Hematopoietic multipotent progenitor cell treated with erythropoietin and hydrocortisone succinate and interleukin-3 and kit ligand, for 15 days (in vitro differentiated cells): ENCODE measurements at regions not wholly inside any gene's neighbourhood (a gene's known extent, or its start where the extent isn't known, plus 50 kb on each side); places are given as distances from the start of the nearest gene placed in this dataset.
A peak's percentile ranks its signal among the peaks of the same experiment; 100 is the strongest.
"Not testable (repeated sequence)": the region's sequence is repeated elsewhere in the genome, so short reads cannot be mapped to it uniquely, and the experiment has no call there.

Experiments
- DNase-seq: peaks from one replicate; pipeline ENCODE4 v3.0.0-alpha.2; 2015; ENCODE audit warnings: low spot score

- DNase-seq, result no peak
Measured at GRCh38 chr20:1810926-1811620, 84.1 kb upstream of the SIRPA start.

DNA sequence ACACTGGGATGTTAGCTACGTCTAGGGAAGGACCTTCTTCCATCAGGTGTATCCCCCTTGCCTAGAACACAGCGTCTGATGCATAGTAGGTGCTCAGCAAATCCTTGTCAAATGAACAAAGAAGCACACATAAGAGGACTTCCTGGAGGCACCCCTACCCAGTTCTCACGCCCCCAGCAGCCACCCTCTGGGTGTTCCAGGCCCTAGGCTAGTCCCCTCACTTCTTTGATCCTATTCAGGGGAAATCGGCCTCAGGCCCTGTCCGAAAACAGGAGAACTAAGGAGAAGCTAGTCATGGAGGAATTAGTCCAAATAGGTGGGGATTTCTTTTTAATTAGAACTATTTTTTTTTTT, 84.7 kb upstream of the SIRPA start:
- DNase-seq, result no peak

GRCh38 chr20:1809611-1810510, 85.3 kb upstream of the SIRPA start:
- no peak for DNase-seq

DNA sequence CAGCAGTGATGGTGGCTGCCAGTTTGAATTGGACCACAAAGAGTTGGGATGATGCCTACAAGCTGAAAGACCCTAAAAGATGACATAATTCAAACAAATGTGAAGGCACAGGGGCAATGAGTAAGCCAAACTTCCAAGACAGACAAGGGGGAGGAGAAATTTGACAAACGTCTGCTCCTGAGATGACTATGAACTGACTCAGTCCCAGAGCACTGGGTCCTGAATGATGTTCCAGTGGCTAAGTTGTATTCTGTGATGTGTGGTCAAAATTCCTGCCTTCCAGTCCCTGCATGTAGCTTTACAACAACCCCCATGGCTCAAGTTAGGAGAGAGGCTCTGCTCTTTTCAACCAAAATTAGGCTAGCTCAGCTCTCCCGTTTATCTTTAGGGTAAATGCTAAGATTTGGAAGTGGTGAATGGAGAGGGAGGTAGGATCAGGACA, 86.1 kb upstream of the SIRPA start:
- no peak for DNase-seq

DNA sequence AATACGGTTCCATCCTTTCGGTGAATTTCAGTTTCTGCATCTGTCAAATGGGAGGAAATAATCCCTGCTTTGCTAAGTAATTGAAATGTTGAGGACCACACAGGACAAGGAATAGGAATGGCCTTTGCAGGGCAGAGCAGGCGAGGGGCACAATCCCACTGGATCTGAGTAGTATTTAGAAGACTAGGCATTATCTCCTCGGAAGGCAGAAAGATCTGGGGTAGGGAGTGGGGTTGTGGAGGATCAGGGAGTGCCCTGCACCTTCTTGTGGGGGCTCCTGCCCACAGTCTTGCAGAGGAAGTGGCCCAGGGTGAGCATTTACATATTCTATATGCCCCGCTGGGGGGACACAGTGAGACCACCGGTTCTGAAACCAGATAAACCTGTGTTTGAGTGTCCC, 87.1 kb upstream of the SIRPA start:
- no peak for DNase-seq

GRCh38 chr20:1807394-1807793, 87.8 kb upstream of the SIRPA start:
- no peak for DNase-seq

DNA sequence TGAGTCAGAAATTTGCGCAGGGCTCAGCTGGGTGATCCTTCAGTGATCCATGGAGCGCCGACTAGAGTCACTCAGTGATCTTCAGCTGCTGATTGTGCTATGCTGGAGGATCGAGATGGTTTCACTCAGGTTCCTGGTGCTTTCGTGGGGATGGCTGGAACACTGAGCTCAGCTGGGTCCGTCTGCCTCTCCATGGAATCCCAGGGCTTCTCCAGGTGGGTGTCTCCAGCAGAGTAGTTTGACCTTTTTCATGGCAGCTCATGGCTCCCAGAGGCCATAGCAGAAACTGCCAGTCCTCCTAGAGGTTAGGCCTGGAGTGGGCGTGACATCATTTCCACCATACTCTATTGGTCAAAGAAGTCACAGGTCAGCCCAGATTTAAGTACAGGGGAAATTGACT, 88.8 kb upstream of the SIRPA start:
- no peak for DNase-seq

DNA sequence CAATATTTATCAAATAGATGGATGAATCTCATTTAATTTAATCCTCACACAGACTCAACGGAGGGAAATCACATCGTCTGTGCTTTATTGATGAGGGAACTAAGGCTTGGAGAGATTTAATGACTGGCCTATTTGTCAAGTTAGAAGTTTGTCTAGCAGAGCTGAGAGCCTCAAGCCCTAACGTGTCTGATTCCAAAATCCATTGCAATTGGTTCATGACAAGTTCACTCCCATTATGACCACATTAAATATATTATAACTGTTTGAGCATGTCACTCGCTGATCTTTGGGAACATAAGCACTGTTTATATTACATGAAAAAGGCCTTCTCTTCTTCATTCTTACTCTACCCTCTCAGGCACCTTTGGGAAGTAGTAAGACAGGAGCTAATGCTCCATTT, 89.4 kb upstream of the SIRPA start:
- DNase-seq, result no peak

- no peak for DNase-seq
Measured at GRCh38 chr20:1805161-1805581, 90.0 kb upstream of the SIRPA start.

- DNase-seq, result no peak
Measured at GRCh38 chr20:1804554-1804956, 90.7 kb upstream of the SIRPA start.

DNA sequence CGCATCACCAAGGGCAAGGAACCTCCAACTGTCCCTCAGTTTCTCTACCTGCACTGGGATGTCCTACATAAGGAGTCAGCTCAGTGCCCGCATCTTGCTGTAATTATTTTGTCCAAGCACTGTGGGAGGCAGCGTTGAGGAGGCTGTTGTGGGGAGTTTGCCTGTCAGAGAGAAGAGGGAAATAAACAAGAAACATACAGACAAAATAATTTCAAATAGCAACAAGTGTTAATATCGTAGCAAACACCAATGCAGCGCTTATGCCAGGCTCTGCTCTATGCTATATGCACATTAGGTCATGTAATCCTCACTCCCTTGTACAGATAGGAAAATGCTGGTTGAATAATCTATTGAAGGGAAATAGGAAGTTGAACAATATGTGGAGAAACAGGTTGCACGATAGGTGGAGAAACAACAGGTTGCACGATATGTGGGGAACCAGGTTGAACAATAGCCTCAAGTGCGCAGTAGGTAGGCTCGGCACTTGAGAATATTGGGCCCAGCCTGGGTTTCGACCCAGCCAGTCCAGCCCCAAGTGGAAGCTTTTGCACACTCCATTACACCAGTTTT, 91.2 kb upstream of the SIRPA start:
- no peak for DNase-seq

- DNase-seq, result no peak
Measured at GRCh38 chr20:1803061-1803931, 91.9 kb upstream of the SIRPA start.

GRCh38 chr20:1802385-1803060, 92.7 kb upstream of the SIRPA start:
- no peak for DNase-seq

DNA sequence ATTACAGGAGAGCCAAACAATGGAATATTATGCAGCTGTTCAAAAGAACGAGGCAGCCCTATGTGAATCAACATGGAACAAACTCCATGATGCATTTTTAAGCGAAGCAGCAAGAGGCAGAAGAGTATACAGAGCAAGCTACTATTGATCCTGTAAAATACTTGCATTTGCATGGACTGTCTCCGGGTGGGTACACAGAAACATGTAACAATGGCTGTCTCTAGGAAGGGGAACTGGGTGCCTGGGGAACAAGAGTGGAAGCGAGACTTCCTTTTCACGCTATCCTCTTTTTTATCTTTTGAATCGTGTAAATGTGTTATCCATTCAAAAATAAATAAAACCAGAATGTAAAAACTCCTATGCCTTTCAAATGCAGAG, 93.3 kb upstream of the SIRPA start:
- no peak for DNase-seq

GRCh38 chr20:1801225-1801928, 93.8 kb upstream of the SIRPA start:
- DNase-seq, result no peak

DNA sequence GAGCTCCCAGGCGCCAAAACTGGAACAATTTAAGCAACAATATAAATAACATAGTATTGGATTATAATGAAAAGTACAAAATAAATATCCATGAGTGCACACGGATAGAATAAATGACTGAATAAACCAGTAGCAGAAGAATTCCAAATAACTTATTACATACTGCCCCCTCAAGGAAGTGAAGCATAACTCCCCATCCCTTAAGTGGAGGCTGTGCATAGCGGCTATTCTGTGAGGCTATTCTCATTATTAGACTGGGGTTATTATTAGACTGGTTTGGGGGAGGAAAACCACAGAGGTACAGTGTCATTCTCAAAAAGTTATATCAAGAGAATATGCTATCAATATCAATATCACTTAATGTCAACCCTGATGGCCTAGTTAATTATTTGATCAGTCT, 94.4 kb upstream of the SIRPA start:
- peak; percentile 2 for DNase-seq

DNA sequence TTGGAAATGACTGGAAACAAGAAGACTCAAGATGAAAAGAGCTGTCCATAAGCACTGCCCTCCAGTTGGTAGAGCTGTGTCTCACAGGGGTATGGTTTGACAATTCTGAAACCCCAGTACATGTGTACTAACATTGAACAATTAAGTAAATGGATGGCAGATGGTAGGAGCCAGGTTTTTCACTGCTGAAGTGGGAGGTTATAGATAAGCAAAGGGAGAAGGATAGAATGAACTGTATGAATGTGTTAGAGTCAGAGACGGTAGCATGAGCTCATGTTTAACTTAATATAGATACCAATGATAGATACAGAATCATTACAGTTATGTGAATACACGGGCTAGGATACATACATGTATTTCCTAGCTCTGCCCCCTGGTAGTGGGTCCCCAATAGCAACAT, 95.0 kb upstream of the SIRPA start:
- no peak for DNase-seq

DNA sequence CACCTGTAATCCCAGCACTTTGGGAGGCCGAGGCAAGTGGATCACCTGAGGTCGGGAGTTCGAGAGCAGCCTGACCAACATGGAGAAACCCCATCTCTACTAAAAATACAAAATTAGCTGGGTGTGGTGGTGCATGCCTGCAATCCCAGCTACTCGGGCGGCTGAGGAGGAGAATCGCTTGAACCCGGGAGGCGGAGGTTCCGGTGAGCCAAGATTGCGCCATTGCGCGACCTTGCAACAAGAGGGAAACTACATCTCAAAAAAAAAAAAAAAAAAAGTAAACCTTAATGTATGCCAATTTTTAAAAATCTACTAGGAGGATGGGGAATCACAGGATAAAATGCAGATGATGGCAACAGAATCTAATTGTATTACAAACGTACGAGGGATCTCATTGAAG, 95.5 kb upstream of the SIRPA start:
- not testable (repeated sequence) for DNase-seq

- no peak for DNase-seq
Measured at GRCh38 chr20:1798982-1799381, 96.2 kb upstream of the SIRPA start.

DNA sequence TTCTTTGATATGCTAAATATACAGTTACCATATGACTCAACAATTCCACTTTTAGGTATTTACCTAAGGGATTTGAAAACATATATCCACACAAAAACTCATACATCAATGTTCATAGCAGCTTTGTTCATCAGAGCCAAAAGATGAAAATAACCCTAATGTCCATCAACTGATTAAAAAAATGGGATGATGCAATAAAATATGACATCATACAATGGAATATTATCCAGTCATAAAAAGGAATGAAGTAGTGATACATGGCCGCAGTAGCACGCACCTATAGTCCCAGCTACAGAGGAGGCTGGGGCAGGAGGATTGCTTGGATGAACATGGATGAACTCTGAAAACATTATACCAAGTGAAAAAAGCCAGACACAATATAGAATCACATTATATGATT, 101.4 kb upstream of the SIRPA start:
- no peak for DNase-seq

DNA sequence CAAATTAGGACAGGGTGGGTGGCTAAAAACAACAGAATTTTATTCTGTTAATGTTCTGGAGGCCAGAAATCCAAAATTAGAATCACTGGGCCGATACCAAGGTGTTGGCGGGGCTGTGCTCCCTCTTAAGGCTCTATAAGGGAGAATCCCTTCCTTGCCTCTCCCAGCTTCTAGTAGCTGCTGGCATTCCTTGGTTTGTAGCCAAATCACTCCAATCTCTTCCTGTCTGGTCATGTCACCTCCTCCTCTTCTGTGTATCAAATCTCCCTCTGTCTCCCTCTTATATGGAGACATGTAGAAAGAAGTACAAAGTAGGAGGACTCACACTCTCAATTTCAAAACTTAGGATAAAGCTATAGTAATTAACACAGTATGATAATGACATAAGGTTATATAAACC, 102.9 kb upstream of the SIRPA start:
- DNase-seq, result no peak
